Fibroblast of the aortic adventitia (primary cell): ENCODE measurements at regions not wholly inside any gene's neighbourhood (a gene's known extent, or its start where the extent isn't known, plus 50 kb on each side); places are given as distances from the start of the nearest gene placed in this dataset.

Experiments
- DNase-seq: peaks from one replicate; pipeline ENCODE4 v3.0.0-alpha.2; 2010; ENCODE audit warnings: low read depth
- H3K4me3 ChIP-seq: 2 replicates; pipeline ENCODE4 v1.5.1; 2011; ENCODE audit warnings: low read depth, mild to moderate bottlenecking, control low read depth, low read length, moderate library complexity
- TF ChIP-seq, protein P1 (sequence below): IDR thresholded peaks from 2 replicates; pipeline ENCODE4 v1.5.1; 2011; ENCODE audit warnings: mild to moderate bottlenecking, low read length, control low read depth, inconsistent platforms; ENCODE audit not compliant: insufficient read depth

DNA sequence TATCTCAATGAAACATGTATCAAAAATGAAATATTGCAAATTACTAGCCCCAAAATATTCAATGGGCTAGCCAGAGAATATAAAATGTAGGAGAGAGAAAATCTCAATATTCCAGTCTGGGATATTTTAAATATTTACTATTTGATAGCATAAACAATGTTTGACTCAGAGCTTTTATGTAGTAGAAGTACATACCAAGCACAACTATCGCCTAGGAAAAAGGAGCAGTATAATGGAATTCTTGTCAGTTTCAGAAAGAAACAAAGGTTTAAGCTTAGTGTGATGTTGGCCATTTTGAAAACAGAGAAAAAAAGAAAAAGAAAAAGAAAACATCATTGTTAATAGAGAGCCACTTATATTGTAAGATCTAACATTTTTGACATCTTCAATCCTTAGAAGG lies 1961.9 kb upstream of the CELF4 start:
- no peak overlapping the region for H3K4me3 ChIP-seq
- TF ChIP-seq, protein P1, sequence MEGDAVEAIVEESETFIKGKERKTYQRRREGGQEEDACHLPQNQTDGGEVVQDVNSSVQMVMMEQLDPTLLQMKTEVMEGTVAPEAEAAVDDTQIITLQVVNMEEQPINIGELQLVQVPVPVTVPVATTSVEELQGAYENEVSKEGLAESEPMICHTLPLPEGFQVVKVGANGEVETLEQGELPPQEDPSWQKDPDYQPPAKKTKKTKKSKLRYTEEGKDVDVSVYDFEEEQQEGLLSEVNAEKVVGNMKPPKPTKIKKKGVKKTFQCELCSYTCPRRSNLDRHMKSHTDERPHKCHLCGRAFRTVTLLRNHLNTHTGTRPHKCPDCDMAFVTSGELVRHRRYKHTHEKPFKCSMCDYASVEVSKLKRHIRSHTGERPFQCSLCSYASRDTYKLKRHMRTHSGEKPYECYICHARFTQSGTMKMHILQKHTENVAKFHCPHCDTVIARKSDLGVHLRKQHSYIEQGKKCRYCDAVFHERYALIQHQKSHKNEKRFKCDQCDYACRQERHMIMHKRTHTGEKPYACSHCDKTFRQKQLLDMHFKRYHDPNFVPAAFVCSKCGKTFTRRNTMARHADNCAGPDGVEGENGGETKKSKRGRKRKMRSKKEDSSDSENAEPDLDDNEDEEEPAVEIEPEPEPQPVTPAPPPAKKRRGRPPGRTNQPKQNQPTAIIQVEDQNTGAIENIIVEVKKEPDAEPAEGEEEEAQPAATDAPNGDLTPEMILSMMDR, result no peak
- DNase-seq, result no peak

DNA sequence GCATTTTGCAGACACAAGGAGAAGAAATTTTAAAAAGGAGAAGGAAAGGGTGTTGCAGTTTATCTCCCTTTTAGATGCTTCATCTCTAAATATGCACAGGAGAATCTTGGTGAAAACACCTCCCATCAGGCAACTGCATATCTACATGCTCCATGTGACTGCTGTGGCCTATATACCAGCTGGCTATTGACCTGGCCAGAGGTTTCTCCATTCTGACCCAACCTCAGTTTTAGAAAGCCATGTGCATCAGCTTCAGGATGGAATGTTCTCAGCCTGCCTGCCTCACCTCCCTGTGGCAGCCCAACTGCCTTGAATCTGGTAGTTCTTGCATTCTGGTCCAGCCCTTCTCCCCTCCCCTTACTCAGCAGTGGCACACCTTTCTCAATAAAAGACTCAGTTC lies 1958.8 kb upstream of the CELF4 start:
- TF ChIP-seq, protein P1, result no peak
- DNase-seq, result no peak

DNA sequence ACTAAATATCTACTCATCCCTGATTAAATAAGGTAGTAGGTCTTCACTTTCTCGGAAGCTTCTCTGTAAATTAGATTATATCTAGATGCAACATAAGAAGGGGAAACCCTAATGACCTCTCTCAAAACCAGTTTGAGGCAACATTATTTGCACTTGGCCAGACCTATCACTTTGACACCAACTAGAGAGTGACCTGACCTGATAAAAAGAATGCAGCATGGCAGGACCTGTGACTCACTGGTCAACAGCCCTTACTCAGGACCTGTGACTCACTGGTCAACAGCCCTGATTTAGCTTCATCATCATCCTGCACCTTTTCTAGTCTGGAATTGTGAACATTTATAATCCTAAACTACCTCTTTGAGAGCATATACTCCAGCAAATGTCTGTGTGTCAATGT lies 1957.7 kb upstream of the CELF4 start:
- no peak overlapping the region for H3K4me3 ChIP-seq
- DNase-seq, result peak; percentile 2
- TF ChIP-seq, protein P1, result no peak

More for the DNA sequence above, 1958.8 kb upstream of the CELF4 start:
- no peak overlapping the region for H3K4me3 ChIP-seq

DNA sequence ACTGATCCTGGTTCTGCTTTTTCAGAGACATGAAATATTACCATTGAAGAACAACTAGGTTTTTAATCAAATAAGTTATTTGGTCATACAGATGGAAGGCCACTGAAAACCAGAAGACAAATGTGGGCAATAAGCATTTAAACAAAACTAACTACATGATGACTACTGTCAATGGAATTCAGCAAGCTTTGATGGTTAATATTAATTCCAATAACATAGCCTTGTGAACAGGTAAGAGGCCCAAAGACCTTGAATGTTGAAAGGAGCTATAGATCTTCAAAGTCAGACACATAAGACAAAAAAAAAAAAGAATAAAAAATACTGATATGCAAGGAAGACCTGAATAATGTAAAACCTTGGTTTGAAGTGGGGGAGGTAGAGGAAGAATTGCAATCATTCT lies 1955.6 kb upstream of the CELF4 start:
- TF ChIP-seq, protein P1, result no peak
- DNase-seq, result no peak

DNA sequence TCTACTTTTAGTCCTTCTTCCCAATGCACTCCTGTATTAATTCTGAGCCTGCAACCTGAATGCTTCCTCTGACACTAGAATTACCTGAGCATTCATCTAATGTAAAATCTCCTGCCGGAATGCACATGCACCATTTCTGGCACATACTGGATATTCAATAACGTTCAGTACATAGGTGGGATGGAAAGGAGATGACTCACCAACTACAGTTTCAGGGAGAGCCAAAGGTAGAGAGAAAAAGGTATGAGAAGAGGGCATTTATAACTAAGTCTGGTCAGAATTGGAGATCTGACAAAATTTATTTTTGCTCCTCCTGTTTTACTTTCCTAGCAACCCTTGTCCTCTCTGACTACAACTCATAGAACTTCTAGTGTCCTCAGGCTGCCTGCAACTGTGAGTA lies 1954.1 kb upstream of the CELF4 start:
- no peak overlapping the region for H3K4me3 ChIP-seq
- TF ChIP-seq, protein P1, result no peak
- DNase-seq, result no peak

More for the DNA sequence above, 1955.6 kb upstream of the CELF4 start:
- no peak overlapping the region for H3K4me3 ChIP-seq

DNA sequence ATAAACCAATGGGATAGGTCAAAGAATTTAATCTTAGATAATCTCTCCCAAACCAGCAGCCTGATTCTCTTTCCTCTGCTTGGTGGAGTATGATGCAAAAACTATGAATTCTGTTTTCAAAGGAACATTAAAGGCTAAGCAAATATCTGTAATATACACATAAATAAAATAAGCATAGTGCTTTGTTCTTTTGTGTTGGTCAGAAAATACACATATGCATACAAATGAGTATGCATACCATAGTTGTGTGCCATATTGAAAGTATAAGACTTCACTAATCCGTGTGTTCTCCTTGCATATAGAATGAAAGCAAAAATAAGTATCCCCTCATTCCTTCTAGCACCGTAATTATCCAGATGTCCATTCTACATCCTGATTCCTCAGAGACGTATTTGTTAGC lies 1949.7 kb upstream of the CELF4 start:
- H3K4me3 ChIP-seq, result no peak overlapping the region
- TF ChIP-seq, protein P1, result no peak
- DNase-seq, result no peak

DNA sequence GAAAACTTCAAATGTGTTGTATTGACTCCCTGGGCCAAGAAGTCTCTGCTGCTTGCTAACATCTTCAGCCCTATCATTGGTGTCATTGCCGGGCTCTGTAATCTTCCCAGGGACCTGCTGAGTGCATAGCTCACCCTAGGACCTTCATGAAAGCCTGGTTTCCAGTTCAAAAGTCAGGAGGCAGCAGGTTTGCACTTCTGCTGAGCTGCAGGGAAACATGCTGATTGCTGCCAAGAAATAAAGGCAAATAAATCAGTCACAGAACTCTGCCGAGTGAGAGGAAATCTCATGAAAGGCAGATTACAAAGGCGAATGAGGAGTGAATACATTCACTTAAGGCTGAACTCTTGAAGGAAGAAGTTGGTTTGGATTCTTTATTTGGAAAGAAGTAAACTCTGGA lies 1947.6 kb upstream of the CELF4 start:
- no peak overlapping the region for H3K4me3 ChIP-seq
- no peak for DNase-seq
- TF ChIP-seq, protein P1, result no peak
